Mesodermal cell (in vitro differentiated cells): ENCODE measurements at regions not wholly inside any gene's neighbourhood (a gene's known extent, or its start where the extent isn't known, plus 50 kb on each side); places are given as distances from the start of the nearest gene placed in this dataset.
"Not testable (repeated sequence)": the region's sequence is repeated elsewhere in the genome, so short reads cannot be mapped to it uniquely, and the experiment has no call there.

Experiments
- H3K27ac ChIP-seq: 2 replicates; pipeline ENCODE4 v1.7.0; 2013; ENCODE audit warnings: mild to moderate bottlenecking, low read depth, low read length, moderate library complexity; ENCODE audit not compliant: severe bottlenecking
- H3K36me3 ChIP-seq: 2 replicates; pipeline ENCODE4 v1.7.1; 2013; ENCODE audit warnings: mild to moderate bottlenecking, low read length, moderate library complexity; ENCODE audit not compliant: control insufficient read depth, insufficient read depth
- H3K4me1 ChIP-seq: one replicate; pipeline ENCODE4 v1.7.1; 2013; ENCODE audit warnings: mild to moderate bottlenecking, low read length; ENCODE audit not compliant: insufficient read depth, control insufficient read depth, poor library complexity, severe bottlenecking
- H3K4me3 ChIP-seq: 2 replicates; pipeline ENCODE4 v1.7.0; 2013; ENCODE audit warnings: low read length, control low read depth, mild to moderate bottlenecking; ENCODE audit not compliant: insufficient read depth, poor library complexity, severe bottlenecking; ENCODE audit errors: extremely low read depth
- H3K9me3 ChIP-seq: 2 replicates; pipeline ENCODE4 v1.7.1; 2013; ENCODE audit warnings: mild to moderate bottlenecking, low read length, moderate library complexity; ENCODE audit not compliant: control insufficient read depth
- WGBS, 2 experiments: methylation state at CpG; one replicate each; pipeline ENCODE4 v1.1.5; 2013; ENCODE audit warnings: missing lambda C conversion rate in 2 of 2; ENCODE audit not compliant: insufficient coverage in 2 of 2; 5-methylcytosine and 5-hydroxymethylcytosine counted together

- Histone ChIP-seq H3K4me1 (no peaks in the 10 kb centered on the region), H3K9me3 (peaks cover 74% of the 10 kb centered on the region), H3K27ac (no peak overlapping the region), H3K4me3 (no peak overlapping the region), H3K36me3 (no peaks in the 10 kb centered on the region)
- WGBS, 2 experiments, result 67 to 86% methylated on average over 2 to 3 of the region's 3 CpGs
Observed at GRCh38 chr20:55937283-55937682, 68.0 kb downstream of the CBLN4 start.

- H3K4me3 ChIP-seq, result no peak overlapping the region
- H3K27ac ChIP-seq, result no peak overlapping the region
- H3K36me3 ChIP-seq, result no peaks in the 10 kb centered on the region
- H3K4me1 ChIP-seq, result no peaks in the 10 kb centered on the region
- H3K9me3 ChIP-seq, result peaks cover 82% of the 10 kb centered on the region
- WGBS, 2 experiments, result no CpG with 5 or more reads among the region's 2 CpGs
Observed at GRCh38 chr20:55936209-55936595, 69.1 kb downstream of the CBLN4 start.

GRCh38 chr20:55935448-55936208 is 69.7 kb downstream of the CBLN4 start:
- 34 to 40% methylated on average over 2 of the region's 3 CpGs for WGBS, 2 experiments
- Histone ChIP-seq H3K4me3 (no peak overlapping the region), H3K4me1 (no peaks in the 10 kb centered on the region), H3K27ac (no peak overlapping the region), H3K36me3 (no peaks in the 10 kb centered on the region), H3K9me3 (peaks cover 84% of the 10 kb centered on the region)

- Histone ChIP-seq H3K4me3 (no peak overlapping the region), H3K36me3 (no peaks in the 10 kb centered on the region), H3K4me1 (no peaks in the 10 kb centered on the region), H3K9me3 (peaks cover 82% of the 10 kb centered on the region), H3K27ac (no peak overlapping the region)
- 63 to 68% methylated on average over 1 to 2 of the region's 2 CpGs for whole genome bisulfite sequencing, 2 experiments
Observed at GRCh38 chr20:55934146-55934545, 71.2 kb downstream of the CBLN4 start.

GRCh38 chr20:55930876-55931275 is 74.4 kb downstream of the CBLN4 start:
- WGBS, 2 experiments, result no CpG with 5 or more reads among the region's 2 CpGs
- H3K4me3 ChIP-seq, H3K4me1 ChIP-seq, H3K27ac ChIP-seq, H3K36me3 ChIP-seq: not testable (repeated sequence)
- peaks cover 88% of the 10 kb centered on the region for H3K9me3 ChIP-seq

- H3K36me3 ChIP-seq, result no peaks in the 10 kb centered on the region
- peaks cover 81% of the 10 kb centered on the region for H3K9me3 ChIP-seq
- H3K4me1 ChIP-seq, result no peaks in the 10 kb centered on the region
- H3K4me3 ChIP-seq, result no peak overlapping the region
- WGBS, 2 experiments, result 75 to 83% methylated on average over 1 of the region's 3 CpGs
- H3K27ac ChIP-seq, result no peak overlapping the region
Observed at GRCh38 chr20:55928266-55928665, 77.1 kb downstream of the CBLN4 start.

GRCh38 chr20:55919956-55920355 is 85.4 kb downstream of the CBLN4 start:
- H3K27ac ChIP-seq, result no peak overlapping the region
- peaks cover 51% of the 10 kb centered on the region for H3K9me3 ChIP-seq
- no peaks in the 10 kb centered on the region for H3K4me1 ChIP-seq
- H3K36me3 ChIP-seq, result no peaks in the 10 kb centered on the region
- no peak overlapping the region for H3K4me3 ChIP-seq

- WGBS, 2 experiments, result no CpG with 5 or more reads among the region's 1 CpG
- no peak overlapping the region for H3K27ac ChIP-seq
- no peak overlapping the region for H3K4me3 ChIP-seq
- peaks cover 48% of the 10 kb centered on the region for H3K9me3 ChIP-seq
- H3K4me1 ChIP-seq, result no peaks in the 10 kb centered on the region
- no peaks in the 10 kb centered on the region for H3K36me3 ChIP-seq
Observed at GRCh38 chr20:55919319-55919718, 86.0 kb downstream of the CBLN4 start.

GRCh38 chr20:55918471-55918870 is 86.8 kb downstream of the CBLN4 start:
- Histone ChIP-seq H3K4me1 (no peaks in the 10 kb centered on the region), H3K27ac (no peak overlapping the region), H3K36me3 (no peaks in the 10 kb centered on the region), H3K4me3 (no peak overlapping the region), H3K9me3 (peaks cover 49% of the 10 kb centered on the region)
- no CpG with 5 or more reads among the region's 2 CpGs for WGBS, 2 experiments

GRCh38 chr20:55893031-55893430 is 112.3 kb downstream of the CBLN4 start:
- no peak overlapping the region for H3K27ac ChIP-seq
- no peaks in the 10 kb centered on the region for H3K36me3 ChIP-seq

GRCh38 chr20:55888685-55889084 is 116.6 kb downstream of the CBLN4 start:
- no peak overlapping the region for H3K4me3 ChIP-seq
- H3K9me3 ChIP-seq, result peaks cover 59% of the 10 kb centered on the region
- 73 to 88% methylated on average over 1 to 4 of the region's 5 CpGs for WGBS, 2 experiments
- no peak overlapping the region for H3K27ac ChIP-seq
- H3K4me1 ChIP-seq, result no peaks in the 10 kb centered on the region
- no peaks in the 10 kb centered on the region for H3K36me3 ChIP-seq

More at GRCh38 chr20:55893031-55893430, 112.3 kb downstream of the CBLN4 start:
- Histone ChIP-seq H3K4me3 (no peak overlapping the region), H3K9me3 (peaks cover 71% of the 10 kb centered on the region), H3K4me1 (no peaks in the 10 kb centered on the region)
